ENCODE measurements at regions not wholly inside any gene's neighbourhood (a gene's known extent, or its start where the extent isn't known, plus 50 kb on each side); places are given as distances from the start of the nearest gene placed in this dataset.

DNA sequence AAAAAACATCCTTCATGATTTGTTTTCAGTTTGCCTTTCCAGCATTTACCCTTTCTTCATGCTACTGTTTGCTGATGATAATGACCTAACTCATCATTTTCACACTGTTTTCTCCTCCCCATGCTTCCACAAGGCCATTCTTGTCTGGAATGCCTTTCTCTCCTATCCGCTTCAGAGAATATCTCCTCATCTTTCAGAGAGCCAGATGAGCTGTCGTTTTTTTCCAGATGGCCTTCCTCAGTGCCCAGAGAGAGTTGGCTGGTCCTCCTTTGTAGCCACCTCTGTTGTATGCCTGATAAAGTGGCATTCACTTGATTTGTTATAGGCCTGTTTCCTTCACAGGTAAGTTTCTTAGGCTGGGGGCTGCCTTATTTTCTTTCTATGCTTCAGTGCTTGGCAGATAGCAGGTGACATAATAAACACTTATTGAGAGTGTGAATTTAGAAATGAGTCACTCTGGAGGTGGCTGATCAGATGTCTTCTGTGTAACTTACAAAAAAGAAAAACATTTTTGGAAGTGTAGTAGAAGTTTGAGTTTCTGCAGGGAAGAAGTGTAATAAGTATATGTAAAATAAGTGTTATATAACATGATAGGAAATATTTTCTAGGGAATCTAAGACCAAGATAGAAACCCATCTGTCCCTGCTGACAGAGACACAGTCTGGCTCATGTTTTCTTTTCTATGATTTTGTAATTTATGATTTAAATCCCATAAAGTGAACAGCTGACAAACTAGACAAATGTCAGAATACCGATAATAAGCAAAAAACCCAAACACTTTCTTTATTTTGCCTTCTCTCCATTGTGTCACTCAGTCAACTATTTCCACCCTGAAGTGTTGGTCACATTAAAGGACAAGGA, 174.5 kb downstream of the DACT1 start:
- H3K27ac Mint-ChIP-seq, result no peak overlapping the region
- no CpG with 5 or more reads among the region's 3 CpGs for WGBS (ENCODE audit: extremely low coverage, insufficient read length, low lambda C conversion rate)

More for the DNA sequence above, 174.5 kb downstream of the DACT1 start:
- no peaks in the 10 kb centered on the region for H3K79me1 ChIP-seq (ENCODE audit: insufficient read depth, low read depth, low read length, poor library complexity, severe bottlenecking)
- H4K91ac ChIP-seq (ENCODE audit: insufficient read length, low read depth, low read length), result no peak overlapping the region
- H2BK15ac ChIP-seq (ENCODE audit: low read depth, low read length), result no peak overlapping the region
- no peak overlapping the region for H2BK20ac ChIP-seq (ENCODE audit: low read depth, low read length, poor library complexity, severe bottlenecking)
- no peaks in the 10 kb centered on the region for H3K4me1 ChIP-seq (ENCODE audit: insufficient read depth, low read length)
- Mint-ChIP-seq H3K4me3 (no peak overlapping the region), H3K9me3 (no peaks in the 10 kb centered on the region), H3K4me1 (no peaks in the 10 kb centered on the region), H3K36me3 (ENCODE audit: insufficient read depth in 1 of 3, low read depth in 3 of 3) (no peaks in the 10 kb centered on the region), H3K27me3 (ENCODE audit: low read depth) (no peaks in the 10 kb centered on the region)
- H3K4ac ChIP-seq (ENCODE audit: low read depth, low read length), result no peak overlapping the region
- H2AFZ ChIP-seq (ENCODE audit: low read length), result no peak overlapping the region
- no peak overlapping the region for H4K8ac ChIP-seq (replicated peaks; ENCODE audit: insufficient read length, low read depth, low read length)
- TF ChIP-seq, protein P1, sequence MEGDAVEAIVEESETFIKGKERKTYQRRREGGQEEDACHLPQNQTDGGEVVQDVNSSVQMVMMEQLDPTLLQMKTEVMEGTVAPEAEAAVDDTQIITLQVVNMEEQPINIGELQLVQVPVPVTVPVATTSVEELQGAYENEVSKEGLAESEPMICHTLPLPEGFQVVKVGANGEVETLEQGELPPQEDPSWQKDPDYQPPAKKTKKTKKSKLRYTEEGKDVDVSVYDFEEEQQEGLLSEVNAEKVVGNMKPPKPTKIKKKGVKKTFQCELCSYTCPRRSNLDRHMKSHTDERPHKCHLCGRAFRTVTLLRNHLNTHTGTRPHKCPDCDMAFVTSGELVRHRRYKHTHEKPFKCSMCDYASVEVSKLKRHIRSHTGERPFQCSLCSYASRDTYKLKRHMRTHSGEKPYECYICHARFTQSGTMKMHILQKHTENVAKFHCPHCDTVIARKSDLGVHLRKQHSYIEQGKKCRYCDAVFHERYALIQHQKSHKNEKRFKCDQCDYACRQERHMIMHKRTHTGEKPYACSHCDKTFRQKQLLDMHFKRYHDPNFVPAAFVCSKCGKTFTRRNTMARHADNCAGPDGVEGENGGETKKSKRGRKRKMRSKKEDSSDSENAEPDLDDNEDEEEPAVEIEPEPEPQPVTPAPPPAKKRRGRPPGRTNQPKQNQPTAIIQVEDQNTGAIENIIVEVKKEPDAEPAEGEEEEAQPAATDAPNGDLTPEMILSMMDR (conservative IDR thresholded peaks at IDR 0.05), result no peak
- H3K4me2 ChIP-seq (ENCODE audit: insufficient read depth, insufficient read length, low read length), result no peak overlapping the region
- no peak overlapping the region for H3K9ac ChIP-seq (ENCODE audit: extremely low read depth, insufficient read length, low read length)
- no peak for DNase-seq
- no peaks in the 10 kb centered on the region for H4K20me1 ChIP-seq (ENCODE audit: control insufficient read depth, insufficient read depth, insufficient read length)
- H3K27me3 ChIP-seq (ENCODE audit: insufficient read depth, low read length), result no peaks in the 10 kb centered on the region
- no peak overlapping the region for H3K23ac ChIP-seq (ENCODE audit: insufficient read length, low read depth, low read length)
- no peak overlapping the region for H2BK120ac ChIP-seq (ENCODE audit: low read depth, low read length, poor library complexity, severe bottlenecking)
- no peaks in the 10 kb centered on the region for H3K79me2 ChIP-seq (ENCODE audit: insufficient read depth, low read length)
- no peak overlapping the region for H3K27ac ChIP-seq (ENCODE audit: insufficient read length, low read depth, low read length)
- no peak overlapping the region for H3K56ac ChIP-seq (ENCODE audit: insufficient read length, low read depth, low read length)
- no peak overlapping the region for H3K18ac ChIP-seq (ENCODE audit: insufficient read length, low read depth, low read length)
- no peak overlapping the region for H3T11ph ChIP-seq (ENCODE audit: low read length)
- no peak overlapping the region for H3K14ac ChIP-seq (ENCODE audit: insufficient read depth, low read length)
- no peak overlapping the region for H2AK5ac ChIP-seq (ENCODE audit: insufficient read length, low read length)
- no peaks in the 10 kb centered on the region for H3K9me3 ChIP-seq (ENCODE audit: control insufficient read depth, low read depth, low read length)
- no peak overlapping the region for H2BK12ac ChIP-seq (ENCODE audit: insufficient read length, low read depth, low read length)
- H2BK5ac ChIP-seq (ENCODE audit: insufficient read length, low read length), result no peak overlapping the region
- no peak overlapping the region for H4K5ac ChIP-seq (ENCODE audit: insufficient read length, low read depth, low read length)
- H3K23me2 ChIP-seq (ENCODE audit: insufficient read length, low read depth, low read length, poor library complexity, severe bottlenecking), result no peaks in the 10 kb centered on the region
